ENCODE measurements at regions not wholly inside any gene's neighbourhood (a gene's known extent, or its start where the extent isn't known, plus 50 kb on each side); places are given as distances from the start of the nearest gene placed in this dataset.

DNA sequence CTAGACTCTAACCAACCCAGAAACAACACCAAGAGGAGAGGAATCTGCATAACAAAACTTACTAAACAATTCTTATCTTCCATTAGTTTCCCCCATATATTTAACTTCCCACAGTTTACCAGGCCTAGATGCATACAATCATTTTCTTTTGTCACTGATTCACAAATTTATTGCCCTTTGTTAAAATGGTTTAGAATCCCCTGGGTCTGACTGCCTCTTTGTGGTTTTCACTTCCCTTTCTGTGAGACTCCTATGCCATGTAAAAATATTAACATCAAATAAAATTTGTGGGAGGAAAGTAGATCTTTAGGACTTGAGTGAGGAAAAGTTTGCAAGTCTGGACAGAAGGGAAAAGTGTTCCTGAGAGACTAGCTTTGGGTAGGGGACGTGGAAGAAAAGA, 393.8 kb upstream of the CNKSR2 start:
- Histone ChIP-seq H3K36me3 (no peaks in the 10 kb centered on the region), H3K4me3 (no peak overlapping the region), H3K9me3 (no peaks in the 10 kb centered on the region), H3K27me3 (no peaks in the 10 kb centered on the region), H3K27ac (no peak overlapping the region), H3K4me1 (no peaks in the 10 kb centered on the region)
- WGBS, 4 donors = 41 to 60% (median 45%) methylated on average over 1 of the region's 1 CpG
- TF ChIP-seq POLR2A (IDR thresholded peaks at IDR 0.05) = no peak
- TF ChIP-seq, protein P1, sequence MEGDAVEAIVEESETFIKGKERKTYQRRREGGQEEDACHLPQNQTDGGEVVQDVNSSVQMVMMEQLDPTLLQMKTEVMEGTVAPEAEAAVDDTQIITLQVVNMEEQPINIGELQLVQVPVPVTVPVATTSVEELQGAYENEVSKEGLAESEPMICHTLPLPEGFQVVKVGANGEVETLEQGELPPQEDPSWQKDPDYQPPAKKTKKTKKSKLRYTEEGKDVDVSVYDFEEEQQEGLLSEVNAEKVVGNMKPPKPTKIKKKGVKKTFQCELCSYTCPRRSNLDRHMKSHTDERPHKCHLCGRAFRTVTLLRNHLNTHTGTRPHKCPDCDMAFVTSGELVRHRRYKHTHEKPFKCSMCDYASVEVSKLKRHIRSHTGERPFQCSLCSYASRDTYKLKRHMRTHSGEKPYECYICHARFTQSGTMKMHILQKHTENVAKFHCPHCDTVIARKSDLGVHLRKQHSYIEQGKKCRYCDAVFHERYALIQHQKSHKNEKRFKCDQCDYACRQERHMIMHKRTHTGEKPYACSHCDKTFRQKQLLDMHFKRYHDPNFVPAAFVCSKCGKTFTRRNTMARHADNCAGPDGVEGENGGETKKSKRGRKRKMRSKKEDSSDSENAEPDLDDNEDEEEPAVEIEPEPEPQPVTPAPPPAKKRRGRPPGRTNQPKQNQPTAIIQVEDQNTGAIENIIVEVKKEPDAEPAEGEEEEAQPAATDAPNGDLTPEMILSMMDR (IDR thresholded peaks at IDR 0.05) = no peak
- intact Hi-C loops (cut with DNase I) = no loop called here
- ATAC-seq = no peak
- no peak for DNase-seq

DNA sequence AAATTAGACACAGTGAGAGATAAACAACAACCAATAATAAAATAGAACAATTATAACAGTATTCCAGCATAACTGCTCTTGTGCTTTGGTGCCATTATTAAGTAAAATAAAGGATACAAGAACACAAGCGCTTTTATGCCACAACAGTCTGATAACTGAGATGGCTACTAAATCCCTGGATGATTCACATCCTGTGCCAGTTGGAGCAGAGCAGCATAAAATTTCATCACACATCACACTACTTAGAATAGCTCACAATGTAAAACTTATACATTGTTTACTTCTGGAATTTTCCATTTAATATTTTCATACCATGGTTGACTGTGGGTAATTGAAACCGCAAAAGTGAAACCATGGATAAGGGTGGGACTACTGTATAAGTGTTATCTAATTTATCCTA, 399.9 kb upstream of the CNKSR2 start:
- ATAC-seq (no peak), DNase-seq (no peak)
- intact Hi-C loops (cut with DNase I) = no loop called here
- TF ChIP-seq, protein P1 (IDR thresholded peaks at IDR 0.05) = no peak
- no peak for TF ChIP-seq POLR2A (IDR thresholded peaks at IDR 0.05)
- Histone ChIP-seq H3K36me3 (no peaks in the 10 kb centered on the region), H3K4me1 (no peaks in the 10 kb centered on the region), H3K27me3 (no peaks in the 10 kb centered on the region), H3K4me3 (no peak overlapping the region), H3K9me3 (no peaks in the 10 kb centered on the region), H3K27ac (no peak overlapping the region)
- 89 to 90% (median 89%) methylated on average over 2 of the region's 2 CpGs for WGBS, 4 donors

GRCh38 chrX:20973038-20973437, 401.2 kb upstream of the CNKSR2 start:
- TF ChIP-seq, protein P1 (IDR thresholded peaks at IDR 0.05) = no peak
- TF ChIP-seq POLR2A (IDR thresholded peaks at IDR 0.05) = no peak
- Histone ChIP-seq H3K27ac (no peak overlapping the region), H3K9me3 (no peaks in the 10 kb centered on the region), H3K27me3 (no peaks in the 10 kb centered on the region), H3K36me3 (no peaks in the 10 kb centered on the region), H3K4me1 (no peaks in the 10 kb centered on the region), H3K4me3 (no peak overlapping the region)
- 47 to 60% (median 51%) methylated on average over 4 of the region's 4 CpGs for whole genome bisulfite sequencing, 4 donors
- no peak for DNase-seq
- no peak for ATAC-seq
- intact Hi-C loops (cut with DNase I) = no loop called here

DNA sequence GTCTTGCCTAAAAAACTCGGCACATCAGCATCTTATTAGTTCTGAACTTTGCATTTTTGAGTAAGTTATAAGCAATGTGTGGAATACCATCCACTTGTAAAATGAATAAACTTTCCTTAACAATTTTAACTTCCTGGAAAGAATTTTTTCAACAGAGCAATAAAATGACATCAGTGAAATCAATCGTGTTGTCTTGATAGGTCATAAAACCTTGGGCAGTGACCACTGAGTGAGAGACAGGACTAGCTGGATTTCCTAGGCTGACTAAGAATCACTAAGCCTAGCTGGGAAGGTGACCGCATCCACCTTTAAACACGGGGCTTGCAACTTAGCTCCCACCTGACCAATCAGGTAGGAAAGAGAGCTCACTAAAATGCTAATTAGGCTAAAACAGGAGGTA, 403.0 kb upstream of the CNKSR2 start:
- H3K27me3 ChIP-seq = no peaks in the 10 kb centered on the region
- 67 to 83% (median 79%) methylated on average over 4 of the region's 4 CpGs for WGBS, 4 donors
- no peak overlapping the region for H3K4me3 ChIP-seq
- H3K9me3 ChIP-seq = no peaks in the 10 kb centered on the region
- intact Hi-C loops (cut with DNase I) = no loop called here
- no peaks in the 10 kb centered on the region for H3K4me1 ChIP-seq
- DNase-seq (no peak), ATAC-seq (no peak)
- TF ChIP-seq, protein P1 (IDR thresholded peaks at IDR 0.05) = no peak
- no peak for TF ChIP-seq POLR2A (IDR thresholded peaks at IDR 0.05)
- no peaks in the 10 kb centered on the region for H3K36me3 ChIP-seq
- H3K27ac ChIP-seq = no peak overlapping the region
